SK-N-DZ (cell line): ENCODE measurements at regions not wholly inside any gene's neighbourhood (a gene's known extent, or its start where the extent isn't known, plus 50 kb on each side); places are given as distances from the start of the nearest gene placed in this dataset.

Source experiments
- DNase-seq: peaks from one replicate; pipeline ENCODE4 v3.0.0-alpha.2; 2015; ENCODE audit warnings: low spot score

- peak; percentile 85 for DNase-seq
Measured at GRCh38 chr2:117631152-117631945, 183.1 kb upstream of the DDX18 start.

GRCh38 chr2:117635481-117635880 lies 179.0 kb upstream of the DDX18 start:
- DNase-seq: no peak

DNA sequence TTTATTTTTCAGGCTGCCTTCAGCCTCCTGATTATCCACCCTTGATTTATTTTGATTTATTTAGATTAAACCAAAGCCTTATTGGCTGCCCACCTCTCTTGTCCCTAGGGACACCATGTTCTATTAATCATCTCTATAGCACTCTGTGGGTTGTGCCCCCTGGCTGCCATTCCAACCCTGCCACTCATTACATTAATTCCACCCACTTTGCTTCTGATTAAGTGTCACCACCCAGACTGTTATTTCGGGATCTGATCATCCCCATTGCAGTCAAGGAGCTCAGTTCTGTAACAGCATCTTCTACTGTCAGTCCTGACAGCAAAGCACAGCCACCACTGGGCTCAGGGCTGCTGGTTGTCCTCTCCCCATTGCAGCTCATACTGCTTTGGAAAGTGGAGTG lies 175.1 kb upstream of the DDX18 start:
- DNase-seq: no peak

DNA sequence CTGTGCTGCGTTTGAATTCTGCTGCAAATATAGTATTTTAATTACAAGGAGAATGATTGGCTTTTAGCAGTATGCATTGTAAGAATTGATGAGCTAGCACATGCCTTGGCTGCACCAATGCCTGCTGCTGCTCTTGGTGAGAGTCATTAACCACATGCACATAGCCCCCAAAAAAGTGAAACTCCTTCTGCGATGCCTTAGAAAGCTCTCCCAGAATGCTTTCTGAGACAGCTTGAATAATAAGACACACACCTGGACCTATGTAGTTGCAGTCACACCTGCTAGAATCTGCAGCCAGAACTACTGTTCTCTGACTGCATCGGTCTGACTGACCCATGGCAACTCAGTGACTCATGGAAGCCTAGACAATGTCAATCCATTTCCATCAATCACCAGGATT lies 170.1 kb upstream of the DDX18 start:
- DNase-seq: no peak

DNA sequence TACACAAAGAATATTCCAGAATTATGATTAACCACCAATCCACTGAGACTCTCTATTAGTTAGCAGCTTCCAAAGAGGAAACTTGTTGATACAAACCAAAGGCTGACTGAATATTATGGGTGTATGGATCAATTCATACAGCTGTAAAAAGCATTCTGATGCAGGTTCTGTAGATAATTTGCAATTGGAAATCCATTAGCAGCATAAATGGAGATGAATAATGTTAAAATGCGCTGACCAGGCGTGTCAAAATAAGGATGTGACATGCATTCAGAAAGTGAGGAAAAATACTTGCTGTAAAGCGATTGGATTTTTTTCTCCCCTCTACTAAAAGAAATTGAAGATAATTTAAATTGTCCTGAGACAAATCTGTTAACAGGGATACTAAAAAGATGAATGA lies 169.0 kb upstream of the DDX18 start:
- DNase-seq: no peak

GRCh38 chr2:117646099-117646498 lies 168.4 kb upstream of the DDX18 start:
- no peak for DNase-seq

- no peak for DNase-seq
Measured at GRCh38 chr2:117646872-117647271, 167.6 kb upstream of the DDX18 start.

DNA sequence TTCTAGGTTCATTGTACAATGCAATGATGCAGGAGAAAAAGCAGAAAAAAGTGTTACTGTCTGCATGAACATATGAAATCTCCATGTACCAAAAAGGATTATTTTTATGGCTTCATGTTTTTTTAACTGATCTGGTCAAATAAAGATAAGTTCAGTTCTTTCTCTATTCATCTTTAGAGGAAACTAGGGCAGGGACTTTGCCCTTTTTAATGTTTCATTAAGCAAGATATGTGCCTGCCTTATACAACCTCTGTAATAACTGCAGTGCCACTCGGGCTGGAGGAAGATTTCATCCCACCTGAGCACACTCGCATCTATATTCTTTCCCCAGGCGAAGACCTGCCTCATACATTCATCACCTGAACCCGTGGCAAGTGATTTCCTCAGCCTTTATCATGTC lies 157.9 kb upstream of the DDX18 start:
- DNase-seq: no peak

DNA sequence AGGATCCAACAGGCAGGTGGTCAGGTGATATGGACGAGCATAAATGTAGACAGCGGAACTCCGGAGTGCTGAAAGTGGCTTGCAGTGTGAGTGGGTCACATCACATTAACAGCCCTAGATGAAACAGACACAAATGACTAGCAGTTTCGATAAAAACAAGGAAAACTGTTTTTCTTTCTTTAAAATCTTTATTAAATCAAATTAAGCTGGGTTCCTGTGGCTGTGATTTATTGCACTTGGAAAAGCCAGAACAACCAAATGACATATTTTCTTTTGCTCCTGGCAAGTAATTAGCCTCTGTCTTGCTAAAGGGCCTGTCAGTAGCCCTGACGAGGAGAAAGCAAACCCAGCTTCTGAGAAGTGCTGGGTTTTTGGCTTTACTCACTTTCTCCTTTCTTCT lies 152.9 kb upstream of the DDX18 start:
- DNase-seq: peak; percentile 89

DNA sequence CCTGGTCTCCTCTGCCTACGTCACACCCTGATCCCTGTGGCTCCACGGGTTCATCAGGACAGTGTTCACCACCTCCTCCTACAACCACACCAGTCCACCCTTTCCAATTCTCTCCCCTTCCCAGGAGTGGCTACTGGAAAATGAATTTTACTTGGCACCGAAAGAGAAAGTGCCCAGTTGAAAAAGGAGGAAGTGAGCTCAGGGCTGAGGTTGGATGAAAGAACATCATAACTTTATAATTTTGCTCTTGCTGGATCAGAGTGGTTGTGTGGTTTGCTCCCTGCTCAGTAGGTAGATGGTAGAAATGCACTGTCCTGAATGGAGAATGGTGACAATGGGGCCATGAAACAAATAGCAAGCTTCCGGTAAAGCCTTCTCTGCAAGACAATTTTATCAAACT lies 140.3 kb upstream of the DDX18 start:
- DNase-seq: no peak

DNA sequence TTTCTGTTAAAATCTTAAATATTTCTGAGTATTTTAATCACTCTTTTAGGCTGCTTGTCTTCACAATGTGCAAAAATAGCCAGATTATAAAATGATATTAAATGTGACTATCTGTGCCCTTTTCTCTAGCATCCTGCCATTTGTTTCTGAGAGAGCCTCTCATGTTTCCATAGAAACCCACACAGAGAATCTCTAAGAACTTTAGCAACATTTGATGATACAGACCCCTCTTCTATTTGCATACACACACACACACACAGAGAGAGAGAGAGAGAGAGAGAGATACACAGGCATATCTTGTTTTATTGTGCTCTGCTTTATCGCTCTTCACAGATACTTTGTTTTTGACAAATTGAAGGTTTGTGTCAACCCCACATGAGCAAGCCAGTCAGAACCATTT lies 134.5 kb upstream of the DDX18 start:
- no peak for DNase-seq

GRCh38 chr2:117684919-117685318 lies 129.6 kb upstream of the DDX18 start:
- no peak for DNase-seq

DNA sequence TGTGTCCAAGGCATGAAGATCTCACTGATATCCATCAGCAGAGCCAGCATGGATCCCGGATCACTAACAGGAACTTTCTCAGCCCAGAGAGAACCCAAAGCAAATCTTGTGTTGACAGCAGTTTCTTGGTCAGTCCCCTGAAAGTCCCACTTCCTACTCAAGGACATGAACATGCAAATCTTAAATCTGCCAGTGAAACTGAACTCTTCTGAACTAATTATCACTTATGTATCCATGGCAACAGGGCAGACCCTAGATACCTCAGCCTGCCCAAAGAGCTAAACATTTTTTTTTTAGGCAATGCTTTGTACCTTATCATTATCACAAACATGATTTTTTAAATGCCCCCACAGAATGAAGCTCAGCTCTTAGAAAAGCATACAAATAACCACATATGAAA lies 127.8 kb upstream of the DDX18 start:
- DNase-seq: no peak

- DNase-seq: no peak
Measured at GRCh38 chr2:117691595-117691994, 122.9 kb upstream of the DDX18 start.

DNA sequence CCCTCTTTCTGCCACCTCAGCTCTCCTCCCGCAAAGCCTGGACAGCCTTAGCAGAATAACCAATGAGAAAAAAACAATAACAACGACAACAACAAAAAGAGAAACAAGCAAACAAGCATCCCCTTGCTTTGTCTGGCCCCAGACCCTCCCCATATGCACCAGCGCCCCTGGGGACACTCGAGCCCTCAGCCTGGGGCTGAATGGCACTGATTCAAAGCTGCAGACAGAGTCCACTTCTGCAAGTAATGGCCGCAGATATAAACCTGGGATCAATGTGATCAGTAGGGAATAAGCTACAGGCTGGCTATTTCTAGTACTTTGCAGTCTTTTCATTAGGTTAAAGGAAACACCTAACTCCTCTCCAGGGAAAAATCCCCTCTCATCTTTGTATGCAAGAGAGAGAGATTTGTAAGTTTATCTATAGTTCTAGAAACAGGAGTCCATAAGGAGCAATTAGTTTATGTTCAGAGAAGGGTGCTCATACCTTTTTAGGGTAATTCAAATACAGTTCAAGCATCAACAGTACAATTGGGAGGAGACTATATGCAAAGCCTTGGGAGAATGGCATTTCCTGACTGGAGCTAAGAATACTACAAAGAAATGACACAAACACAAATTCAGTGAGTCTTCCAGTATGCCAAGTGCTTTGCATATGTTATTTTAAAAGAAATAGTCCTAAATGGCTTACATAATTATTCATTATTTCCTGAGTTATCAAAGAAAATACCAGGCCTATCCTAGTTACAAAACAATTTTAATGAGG lies 122.3 kb upstream of the DDX18 start:
- no peak for DNase-seq

DNA sequence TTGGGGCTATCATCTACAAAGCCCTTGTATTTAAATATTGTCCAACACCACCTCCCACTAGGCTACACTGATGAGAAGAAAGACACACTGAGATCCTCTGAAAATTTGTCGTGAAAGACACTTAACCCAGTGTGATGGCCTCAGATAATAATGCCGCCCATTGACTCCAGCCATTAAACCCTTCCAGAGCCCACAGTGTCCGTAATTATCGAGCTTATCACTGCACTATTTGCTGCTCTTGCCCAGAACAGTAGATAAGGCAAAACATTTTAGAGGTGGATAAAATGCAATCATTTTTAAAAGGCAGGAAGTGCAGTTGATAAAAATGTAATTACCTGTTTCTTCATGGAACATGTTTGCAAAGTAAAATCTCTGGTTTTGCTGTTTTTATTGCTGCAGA lies 121.3 kb upstream of the DDX18 start:
- DNase-seq: no peak

GRCh38 chr2:117693651-117694050 lies 120.8 kb upstream of the DDX18 start:
- DNase-seq: no peak

DNA sequence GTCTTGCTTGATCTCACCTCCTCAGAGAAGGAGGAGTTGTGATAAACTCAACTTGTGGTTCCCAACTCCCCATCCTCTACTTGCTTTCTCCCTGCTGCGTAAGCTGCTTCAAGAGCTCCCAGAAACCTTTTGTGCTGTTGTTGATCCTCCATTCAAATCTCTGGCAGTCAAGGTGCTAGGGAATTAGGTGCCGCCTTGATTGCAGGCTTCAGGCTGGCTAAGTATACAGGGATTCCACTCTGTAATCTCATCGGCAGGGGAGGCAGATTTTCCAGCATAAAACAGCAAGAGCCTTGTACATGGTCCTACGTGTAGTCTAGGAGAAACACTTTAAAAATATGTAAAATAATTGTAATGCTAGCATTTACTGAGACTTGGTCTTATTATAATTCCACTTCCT lies 116.2 kb upstream of the DDX18 start:
- DNase-seq: no peak

GRCh38 chr2:117698819-117699218 lies 115.7 kb upstream of the DDX18 start:
- DNase-seq: no peak

- no peak for DNase-seq
Measured at GRCh38 chr2:117700471-117700870, 114.0 kb upstream of the DDX18 start.

DNA sequence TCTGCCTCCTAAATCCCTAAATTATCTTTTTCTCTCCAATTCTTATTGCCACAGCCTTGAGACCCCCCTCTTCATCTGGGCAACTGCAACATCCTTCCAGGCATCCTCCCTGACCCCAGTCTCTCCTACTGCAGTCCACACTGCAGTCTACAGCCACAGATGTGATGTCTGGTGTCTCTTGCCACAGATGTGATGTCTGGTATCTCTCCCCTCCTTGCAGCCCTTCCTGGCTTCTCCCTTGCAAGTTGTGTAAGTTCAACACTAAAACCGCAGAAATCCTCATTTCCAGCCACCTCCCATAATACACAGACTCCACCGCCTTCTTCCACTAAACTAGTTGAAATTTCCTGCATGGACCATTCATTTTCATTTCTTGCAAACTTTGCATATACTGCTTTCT lies 113.1 kb upstream of the DDX18 start:
- DNase-seq: no peak

DNA sequence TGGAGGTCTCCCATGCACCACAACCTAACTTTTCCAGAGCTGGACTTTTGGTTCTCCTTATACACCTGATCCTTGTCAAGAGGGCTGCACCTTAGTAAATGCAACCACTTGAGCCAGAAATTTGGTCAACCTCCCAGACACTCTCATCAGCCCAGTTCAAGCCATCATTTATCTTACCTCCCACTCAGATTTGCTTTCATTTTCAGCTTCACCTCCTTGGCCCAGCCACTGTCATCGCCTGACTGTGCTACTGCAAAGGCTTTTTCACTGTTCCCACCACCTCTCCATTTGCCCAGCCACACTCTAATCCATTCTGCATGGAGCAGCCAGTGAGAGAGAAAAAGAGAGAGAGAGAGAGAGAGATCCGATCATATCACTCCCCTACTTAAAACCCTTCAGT lies 112.4 kb upstream of the DDX18 start:
- no peak for DNase-seq

DNA sequence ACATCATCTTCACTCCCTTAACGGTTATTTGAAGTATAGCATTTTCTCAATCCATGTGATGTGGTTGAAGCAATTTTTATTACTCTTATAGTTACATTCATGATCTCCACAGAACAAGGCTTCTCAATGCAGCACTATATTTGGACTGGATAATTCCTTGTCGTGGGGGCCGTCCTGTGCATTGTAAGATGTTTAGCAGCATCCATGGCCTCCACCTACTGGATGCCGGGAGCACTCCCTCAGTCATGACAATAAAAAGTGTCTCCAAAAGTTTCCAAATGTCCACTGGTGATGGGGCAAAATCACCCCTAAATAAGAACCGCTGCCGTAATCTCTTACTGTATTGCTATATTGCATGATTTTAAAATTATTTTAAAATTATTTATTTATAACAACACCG lies 110.6 kb upstream of the DDX18 start:
- no peak for DNase-seq
